ENCODE measurements at regions not wholly inside any gene's neighbourhood (a gene's known extent, or its start where the extent isn't known, plus 50 kb on each side); places are given as distances from the start of the nearest gene placed in this dataset.

- POLR2A ChIA-PET (ENCODE audit: low non-redundant PET), result no interaction called here
- peaks cover 6% of the 10 kb centered on the region for H3K4me1 ChIP-seq (ENCODE audit: insufficient read depth, low read length, poor library complexity, severe bottlenecking)
- TF ChIP-seq EZH2 (IDR thresholded peaks at IDR 0.05; ENCODE audit: borderline replicate concordance, low read depth, low read length, poor library complexity, severe bottlenecking) (no peak), CTCF (conservative IDR thresholded peaks at IDR 0.05; ENCODE audit: low read depth, low read length) (no peak)
- peaks cover 4% of the 10 kb centered on the region for H3K9me3 ChIP-seq (ENCODE audit: low read depth, low read length, poor library complexity, severe bottlenecking)
- intact Hi-C loops (cut with micrococcal nuclease; ENCODE audit: unreplicated experiment), result no loop called here
- H3K4me3 ChIP-seq (ENCODE audit: low read depth, low read length, poor library complexity, severe bottlenecking), result no peak overlapping the region
- CTCF ChIA-PET, result no interaction called here
- no peak for DNase-seq (ENCODE audit: low spot score)
- no TSS peak for BruUV-seq (replicated peaks)
- H3K27ac ChIP-seq (ENCODE audit: low read depth, low read length, poor library complexity, severe bottlenecking), result no peak overlapping the region
- no peaks in the 10 kb centered on the region for H3K36me3 ChIP-seq (ENCODE audit: insufficient read depth, low read length, poor library complexity, severe bottlenecking)
- no peaks in the 10 kb centered on the region for H3K27me3 ChIP-seq (replicated peaks; ENCODE audit: insufficient read depth, low read depth, low read length, poor library complexity)
Measured at GRCh38 chr9:129442803-129443511, 177.9 kb downstream of the C9orf50 start.

DNA sequence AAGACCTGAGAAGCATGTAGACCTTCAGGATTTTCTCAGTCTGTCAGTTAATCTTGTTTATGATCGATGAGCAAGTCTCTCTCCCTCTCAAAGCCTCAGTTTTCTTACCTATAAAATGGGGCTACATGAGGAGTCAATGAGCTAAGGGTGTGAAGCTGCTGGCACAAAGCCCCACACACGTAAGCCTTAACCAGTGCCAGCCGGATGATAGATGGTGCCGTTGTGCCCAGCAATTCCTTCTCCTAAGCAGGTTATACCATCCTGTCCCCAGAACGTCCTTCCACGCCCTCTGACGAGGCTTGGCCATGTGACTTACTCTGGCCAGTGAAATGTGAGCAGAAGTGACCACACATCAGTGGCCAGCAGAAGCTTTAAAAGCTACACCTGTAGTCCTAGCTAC is 179.0 kb downstream of the C9orf50 start:
- Histone ChIP-seq H3K27ac (ENCODE audit: low read depth, low read length, poor library complexity, severe bottlenecking) (no peak overlapping the region), H3K27me3 (replicated peaks; ENCODE audit: insufficient read depth, low read depth, low read length, poor library complexity) (no peaks in the 10 kb centered on the region), H3K4me1 (ENCODE audit: insufficient read depth, low read length, poor library complexity, severe bottlenecking) (peaks cover 16% of the 10 kb centered on the region), H3K36me3 (ENCODE audit: insufficient read depth, low read length, poor library complexity, severe bottlenecking) (no peaks in the 10 kb centered on the region), H3K4me3 (ENCODE audit: low read depth, low read length, poor library complexity, severe bottlenecking) (no peak overlapping the region), H3K9me3 (ENCODE audit: low read depth, low read length, poor library complexity, severe bottlenecking) (peaks cover 4% of the 10 kb centered on the region)
- ChIA-PET POLR2A (ENCODE audit: low non-redundant PET) (interaction anchor here (0.7 kb wide), 1 partner anchor 35 kb away, joined by 7 read pairs; no protein-coding TSS in a partner anchor), CTCF (no interaction called here)
- DNase-seq (ENCODE audit: low spot score), result no peak
- TF ChIP-seq CTCF (conservative IDR thresholded peaks at IDR 0.05; ENCODE audit: low read depth, low read length) (no peak), EZH2 (IDR thresholded peaks at IDR 0.05; ENCODE audit: borderline replicate concordance, low read depth, low read length, poor library complexity, severe bottlenecking) (no peak)
- intact Hi-C loops (cut with micrococcal nuclease; ENCODE audit: unreplicated experiment), result no loop called here
- no TSS peak for BruUV-seq (replicated peaks)

- TF ChIP-seq CTCF (conservative IDR thresholded peaks at IDR 0.05; ENCODE audit: low read depth, low read length), result no peak
- no peak overlapping the region for H3K27ac ChIP-seq (ENCODE audit: low read depth, low read length, poor library complexity, severe bottlenecking)
- POLR2A ChIA-PET (ENCODE audit: low non-redundant PET), result no interaction called here
- H3K36me3 ChIP-seq (ENCODE audit: insufficient read depth, low read length, poor library complexity, severe bottlenecking), result no peaks in the 10 kb centered on the region
- no peaks in the 10 kb centered on the region for H3K9me3 ChIP-seq (ENCODE audit: low read depth, low read length, poor library complexity, severe bottlenecking)
- CTCF ChIA-PET, result no interaction called here
- no TSS peak for BruUV-seq (replicated peaks)
- no peaks in the 10 kb centered on the region for H3K27me3 ChIP-seq (replicated peaks; ENCODE audit: insufficient read depth, low read depth, low read length, poor library complexity)
- H3K4me1 ChIP-seq (ENCODE audit: insufficient read depth, low read length, poor library complexity, severe bottlenecking), result peaks cover 21% of the 10 kb centered on the region
- H3K4me3 ChIP-seq (ENCODE audit: low read depth, low read length, poor library complexity, severe bottlenecking), result no peak overlapping the region
- intact Hi-C loops (cut with micrococcal nuclease; ENCODE audit: unreplicated experiment), result no loop called here
- no peak for DNase-seq (ENCODE audit: low spot score)
Measured at GRCh38 chr9:129440435-129441186, 180.3 kb downstream of the C9orf50 start.
